RPMI7951 (cell line): ENCODE measurements at regions not wholly inside any gene's neighbourhood (a gene's known extent, or its start where the extent isn't known, plus 50 kb on each side); places are given as distances from the start of the nearest gene placed in this dataset.
"Not testable (repeated sequence)": the region's sequence is repeated elsewhere in the genome, so short reads cannot be mapped to it uniquely, and the experiment has no call there.

ENCODE experiments used
- DNase-seq: peaks from one replicate; pipeline ENCODE4 v3.0.0-alpha.2; 2012; ENCODE audit warnings: low read depth

DNA sequence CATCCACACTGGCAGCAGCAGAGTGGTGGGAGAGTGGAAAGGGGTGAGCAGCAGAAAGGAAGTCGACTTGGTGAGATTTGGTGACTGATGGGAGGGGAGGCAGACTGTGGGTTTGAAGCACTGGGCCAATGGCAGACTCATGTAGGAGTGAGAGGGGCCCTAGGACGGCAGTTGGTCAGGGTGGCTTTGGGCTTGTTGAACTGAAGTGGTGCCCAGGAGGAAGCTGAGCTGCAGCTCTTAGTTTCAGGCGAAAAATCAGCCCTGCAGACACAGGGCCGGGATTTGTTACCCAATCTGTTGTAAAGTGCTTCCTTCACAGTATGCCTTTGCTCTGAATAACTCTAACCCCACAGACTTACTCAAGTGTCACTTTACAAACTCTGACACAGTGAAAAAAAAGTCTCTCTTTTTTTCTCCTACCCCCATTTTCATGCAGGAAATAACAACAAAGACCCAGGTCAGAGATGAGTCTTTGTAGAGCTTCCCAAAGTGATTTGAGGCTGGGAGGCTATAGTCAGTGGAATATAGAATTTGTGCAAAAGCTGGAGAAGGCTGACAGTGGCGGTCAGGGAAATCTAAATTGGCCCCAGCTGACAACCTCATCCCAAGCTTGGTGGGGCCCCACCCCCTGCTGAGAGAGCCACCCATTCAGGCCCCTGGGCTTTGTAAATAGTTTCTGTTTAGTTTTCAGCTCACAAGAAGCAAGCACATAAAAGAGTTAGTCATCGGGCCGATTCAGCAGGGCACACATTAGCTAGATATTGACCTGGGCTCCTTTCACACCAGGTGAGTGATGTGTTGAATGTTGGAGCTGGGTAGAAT is 226.9 kb downstream of the VAPA start:
- peak; percentile 88 for DNase-seq

- no peak for DNase-seq
Observed at GRCh38 chr18:10141559-10141958, 227.7 kb downstream of the VAPA start.

DNA sequence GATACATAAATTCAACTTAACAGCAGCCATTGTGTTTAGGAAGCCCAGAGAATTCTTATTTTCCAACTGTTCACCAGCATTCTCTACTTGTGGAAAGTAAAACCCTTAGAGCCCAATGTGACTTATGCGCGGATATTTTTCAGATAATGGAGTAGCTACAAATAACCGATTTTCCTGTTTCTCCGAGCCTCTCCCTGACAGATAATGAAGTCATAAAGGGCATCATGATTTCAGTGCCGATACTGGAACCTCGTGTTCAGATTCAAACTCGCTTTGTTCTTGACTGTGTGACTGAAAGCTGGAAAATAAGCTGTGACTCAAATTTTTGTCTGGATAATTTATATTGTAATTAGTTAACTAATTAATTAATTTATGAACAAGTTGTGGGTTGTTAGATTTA is 228.2 kb downstream of the VAPA start:
- DNase-seq, result no peak

GRCh38 chr18:10142496-10143160 is 228.8 kb downstream of the VAPA start:
- DNase-seq, result peak; percentile 47

GRCh38 chr18:10143596-10143995 is 229.8 kb downstream of the VAPA start:
- DNase-seq, result peak; percentile 28

DNA sequence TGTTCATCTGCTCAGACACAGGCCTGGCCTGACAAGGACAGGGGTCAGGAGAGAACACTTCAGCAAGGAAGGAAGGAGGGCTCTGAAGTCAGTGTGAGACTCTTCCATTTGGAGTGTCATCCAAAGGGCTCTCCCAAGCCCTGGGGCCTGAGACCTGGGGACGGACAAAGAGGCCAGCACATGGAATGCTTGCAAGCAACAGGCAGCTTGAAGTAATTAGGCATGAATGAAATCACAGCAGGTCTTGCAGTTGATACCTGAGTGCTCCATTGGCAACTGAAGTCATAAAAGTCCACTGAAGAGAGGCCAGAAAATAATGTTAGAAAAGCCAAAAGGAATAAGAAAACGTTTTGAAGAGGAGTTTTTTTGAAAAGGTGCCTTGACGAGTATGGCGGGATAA is 231.7 kb downstream of the VAPA start:
- no peak for DNase-seq

- no peak for DNase-seq
Observed at GRCh38 chr18:10147226-10147625, 233.4 kb downstream of the VAPA start.

DNA sequence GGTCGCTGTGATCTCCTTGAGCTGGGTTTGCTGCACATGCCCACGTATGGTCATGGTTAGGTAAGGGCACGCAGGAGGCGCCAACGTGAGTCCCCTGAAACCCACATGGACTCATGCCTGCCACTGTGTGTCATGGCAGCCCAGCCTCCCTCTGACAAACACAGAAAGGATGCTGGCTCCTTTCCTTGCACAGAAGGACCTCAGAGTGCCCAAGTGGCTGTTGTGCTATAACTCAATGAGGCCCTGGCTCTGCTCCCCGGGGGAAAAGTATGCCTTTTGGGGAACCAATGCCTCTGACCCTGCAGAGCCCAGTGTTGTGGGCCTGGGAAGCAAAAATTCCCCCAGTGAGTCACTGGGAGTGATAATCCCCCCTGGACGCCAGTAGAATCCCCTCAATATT is 233.9 kb downstream of the VAPA start:
- DNase-seq, result no peak

DNA sequence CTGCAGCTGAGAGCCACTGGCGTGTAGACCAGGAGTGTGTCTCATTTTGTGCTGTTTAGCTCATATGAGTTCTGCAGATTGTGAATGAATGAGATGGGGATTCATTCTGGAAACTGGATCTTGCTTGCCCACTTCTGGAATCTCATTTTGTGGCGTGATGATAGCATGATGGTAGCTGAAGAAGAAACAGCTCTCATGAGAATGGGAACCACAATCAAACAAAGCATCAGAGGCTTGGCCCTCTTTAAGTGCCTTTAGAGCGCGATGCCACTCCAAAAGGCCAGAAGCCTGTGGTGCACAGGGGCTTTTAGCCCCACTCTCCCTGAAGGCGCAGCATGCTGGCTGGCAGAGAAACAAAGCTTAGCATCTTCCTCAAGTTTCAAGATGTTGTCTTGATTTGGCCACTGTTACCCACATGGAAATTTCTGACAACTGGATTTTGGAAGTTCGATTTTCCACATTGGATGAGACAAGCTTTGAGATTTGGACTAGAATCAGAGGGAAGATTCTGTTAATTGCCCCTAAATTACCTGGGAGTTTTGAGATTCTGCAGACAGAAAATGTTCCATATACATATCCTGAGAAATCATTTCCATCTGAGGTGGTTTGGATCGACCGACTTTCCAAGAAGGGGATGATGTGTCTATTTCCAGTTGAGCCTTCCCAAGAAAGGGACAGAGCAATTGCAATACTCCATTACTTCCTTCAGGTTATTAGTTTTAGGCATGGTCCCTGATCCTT is 234.5 kb downstream of the VAPA start:
- no peak for DNase-seq

DNA sequence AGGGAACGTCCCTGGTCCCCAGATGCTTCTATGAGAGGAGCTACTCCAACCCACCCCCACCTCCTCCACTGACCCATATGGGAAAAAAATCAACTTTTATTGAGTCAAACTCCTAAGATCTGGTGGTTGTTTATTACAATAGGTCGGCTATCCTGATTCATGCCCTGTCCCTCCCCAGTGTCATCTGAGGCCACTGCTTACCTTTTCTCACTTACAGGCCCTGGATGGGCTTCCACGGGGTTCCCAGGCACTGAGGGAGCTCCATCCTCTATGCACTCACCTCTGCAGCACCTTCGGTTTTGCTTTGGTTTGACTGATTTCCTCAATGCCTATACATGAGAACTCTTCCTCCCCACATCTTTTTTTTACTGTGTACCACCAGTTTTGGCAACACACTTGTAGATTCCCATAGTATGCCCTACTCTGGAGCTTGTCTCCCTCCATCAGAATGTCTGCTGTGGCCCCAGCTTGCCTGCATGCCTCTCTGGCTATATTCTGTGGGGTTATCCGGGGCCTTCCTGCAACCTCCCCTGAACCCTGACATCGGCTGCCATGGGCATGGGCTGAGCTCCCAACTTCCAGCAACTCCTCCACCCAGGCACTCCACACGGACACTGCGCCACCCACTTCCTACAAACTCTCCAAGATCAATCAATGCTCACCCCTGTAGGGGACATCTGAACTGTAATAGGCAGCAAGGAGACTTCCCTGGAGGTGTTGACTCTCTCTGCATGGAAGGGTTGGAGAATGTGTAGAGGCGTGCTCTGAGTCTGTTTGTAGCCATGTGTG is 236.1 kb downstream of the VAPA start:
- no peak for DNase-seq

DNA sequence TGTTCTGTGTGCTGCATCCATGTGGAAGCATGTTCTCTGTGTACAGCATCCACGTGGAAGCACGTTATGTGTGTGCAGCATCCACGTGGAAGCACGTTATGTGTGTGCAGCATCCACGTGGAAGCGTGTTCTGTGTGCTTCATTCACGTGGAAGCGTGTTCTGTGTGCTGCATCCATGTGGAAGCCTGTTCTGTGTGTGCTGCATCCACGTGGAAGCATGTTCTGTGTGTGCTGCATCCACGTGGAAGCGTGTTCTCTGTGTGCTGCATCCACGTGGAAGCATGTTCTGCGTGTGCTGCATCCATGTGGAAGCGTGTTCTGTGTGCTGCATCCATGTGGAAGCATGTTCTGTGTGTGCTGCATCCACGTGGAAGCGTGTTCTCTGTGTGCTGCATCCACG is 236.8 kb downstream of the VAPA start:
- DNase-seq, result not testable (repeated sequence)

- DNase-seq, result no peak
Observed at GRCh38 chr18:10152475-10152874, 238.7 kb downstream of the VAPA start.

DNA sequence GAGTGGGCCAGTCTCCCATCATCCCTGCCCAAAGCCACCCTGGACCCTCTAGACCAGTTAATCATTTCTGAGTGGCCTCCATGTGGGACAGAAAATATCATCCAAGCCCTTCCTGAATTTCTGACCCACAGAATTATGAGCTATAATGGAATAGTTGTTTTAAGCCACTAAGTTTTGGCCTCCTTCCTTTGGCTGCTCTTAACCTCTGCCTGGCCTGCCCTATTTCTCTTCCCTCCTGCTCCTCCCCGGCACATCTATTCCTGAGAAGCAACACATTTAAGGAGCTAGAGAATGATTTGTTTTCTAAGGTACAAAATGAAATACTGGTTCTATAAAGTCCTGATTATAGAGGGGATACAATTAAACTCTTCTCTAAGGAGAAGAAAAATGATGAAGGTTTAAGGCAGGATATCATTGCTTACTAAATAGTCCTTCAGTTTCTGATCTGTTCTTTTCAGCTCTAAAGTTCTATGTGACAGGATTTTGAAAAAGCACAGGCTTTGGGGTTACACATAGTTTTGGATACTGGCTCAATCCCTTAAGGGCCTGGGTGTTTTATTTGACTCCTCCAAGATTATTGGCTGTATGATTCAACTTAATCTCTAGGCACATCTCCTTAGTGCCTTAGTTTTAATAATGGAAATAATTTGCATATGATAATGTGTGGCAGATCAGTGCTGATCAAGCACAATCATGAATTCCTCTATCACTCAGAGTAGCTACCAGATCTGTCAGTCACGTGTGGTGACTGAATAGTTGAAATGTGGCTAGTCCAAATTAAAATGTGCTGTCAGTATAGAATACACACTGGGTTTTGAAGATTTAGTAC is 240.3 kb downstream of the VAPA start:
- DNase-seq, result no peak

GRCh38 chr18:10157706-10158105 is 243.9 kb downstream of the VAPA start:
- DNase-seq, result no peak

DNA sequence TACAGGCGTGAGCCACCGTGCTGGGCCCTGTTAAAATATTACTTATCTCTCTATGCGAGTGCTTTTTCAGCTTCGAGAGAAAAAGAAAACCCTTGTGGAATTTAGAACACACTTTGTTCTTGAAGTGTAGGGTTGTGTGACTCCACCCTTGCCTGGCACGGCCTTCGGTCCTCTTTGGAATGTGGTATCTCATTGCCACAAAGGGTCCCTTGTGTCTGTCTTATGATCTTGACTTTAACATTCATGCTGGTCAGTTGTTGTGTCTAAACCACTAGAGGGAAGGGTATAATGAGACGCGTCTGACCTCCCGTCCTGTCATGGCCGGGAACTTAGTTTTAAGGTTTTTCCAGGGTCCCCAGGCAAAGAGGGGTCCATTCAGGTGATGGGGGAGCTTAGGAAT is 246.4 kb downstream of the VAPA start:
- peak; percentile 23 for DNase-seq

GRCh38 chr18:10161315-10161714 is 247.5 kb downstream of the VAPA start:
- no peak for DNase-seq

GRCh38 chr18:10162340-10162739 is 248.5 kb downstream of the VAPA start:
- DNase-seq, result no peak

GRCh38 chr18:10164271-10165071 is 250.7 kb downstream of the VAPA start:
- no peak for DNase-seq

DNA sequence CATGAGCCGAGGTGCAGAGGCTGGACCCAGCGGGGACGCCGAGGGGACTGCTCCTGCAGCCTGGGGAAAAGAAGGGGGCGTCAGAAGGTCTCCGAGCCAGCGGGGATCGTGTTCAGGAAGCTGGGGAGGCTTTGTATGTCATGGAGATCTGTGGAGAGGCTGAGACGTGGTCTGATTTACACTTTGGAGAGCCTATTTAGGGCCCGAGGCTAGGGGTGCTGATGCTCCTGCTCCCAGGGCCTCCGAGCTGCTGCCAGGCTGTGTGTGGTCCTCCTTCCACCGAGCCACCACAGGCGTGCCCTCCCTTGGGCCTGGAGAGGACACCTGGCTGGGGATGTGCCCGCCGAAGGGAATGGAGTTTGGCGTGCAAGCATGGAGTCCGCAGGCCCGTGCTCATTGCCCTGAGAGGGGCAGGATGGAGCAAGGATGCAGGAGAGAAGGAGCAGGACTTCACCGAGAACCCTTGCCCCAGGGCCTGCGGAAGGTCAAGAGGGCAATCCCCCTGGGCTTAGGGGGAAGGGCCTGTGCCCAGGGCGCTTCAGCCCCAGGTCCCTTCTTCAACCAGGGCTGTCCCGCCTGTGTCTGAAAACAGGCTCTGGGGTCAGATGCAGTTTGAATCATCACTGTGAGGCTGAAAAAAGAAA is 252.5 kb downstream of the VAPA start:
- no peak for DNase-seq

DNA sequence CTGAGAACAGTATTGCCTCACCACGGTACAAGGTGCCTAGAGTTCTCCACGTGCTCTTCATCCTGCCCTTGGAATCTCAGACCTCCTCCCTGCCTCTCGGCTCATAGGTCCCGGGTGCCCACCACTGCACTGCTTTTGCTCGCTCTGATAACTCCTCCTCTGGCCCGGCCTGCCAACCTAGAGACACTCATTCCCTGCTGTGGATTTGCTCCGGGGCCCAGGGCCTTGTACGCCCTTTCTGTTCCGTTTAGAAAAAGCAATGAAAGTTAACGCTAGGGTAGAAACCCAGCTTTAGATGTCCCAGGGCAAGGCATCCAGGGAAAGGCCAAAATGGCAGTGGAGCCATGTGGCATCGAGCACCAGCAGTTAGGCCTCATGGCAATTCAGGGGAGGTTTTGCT is 253.9 kb downstream of the VAPA start:
- DNase-seq, result no peak
